HG02870 (cell line): ENCODE measurements at regions not wholly inside any gene's neighbourhood (a gene's known extent, or its start where the extent isn't known, plus 50 kb on each side); places are given as distances from the start of the nearest gene placed in this dataset.
"Not testable (repeated sequence)": the region's sequence is repeated elsewhere in the genome, so short reads cannot be mapped to it uniquely, and the experiment has no call there.

Source experiments
- ATAC-seq: cut with Tn5 transposase; IDR thresholded peaks from one replicate; pipeline ENCODE4 v1.9.1; 2021; ENCODE audit warnings: mild to moderate bottlenecking, moderate library complexity; ENCODE audit not compliant: unreplicated experiment

DNA sequence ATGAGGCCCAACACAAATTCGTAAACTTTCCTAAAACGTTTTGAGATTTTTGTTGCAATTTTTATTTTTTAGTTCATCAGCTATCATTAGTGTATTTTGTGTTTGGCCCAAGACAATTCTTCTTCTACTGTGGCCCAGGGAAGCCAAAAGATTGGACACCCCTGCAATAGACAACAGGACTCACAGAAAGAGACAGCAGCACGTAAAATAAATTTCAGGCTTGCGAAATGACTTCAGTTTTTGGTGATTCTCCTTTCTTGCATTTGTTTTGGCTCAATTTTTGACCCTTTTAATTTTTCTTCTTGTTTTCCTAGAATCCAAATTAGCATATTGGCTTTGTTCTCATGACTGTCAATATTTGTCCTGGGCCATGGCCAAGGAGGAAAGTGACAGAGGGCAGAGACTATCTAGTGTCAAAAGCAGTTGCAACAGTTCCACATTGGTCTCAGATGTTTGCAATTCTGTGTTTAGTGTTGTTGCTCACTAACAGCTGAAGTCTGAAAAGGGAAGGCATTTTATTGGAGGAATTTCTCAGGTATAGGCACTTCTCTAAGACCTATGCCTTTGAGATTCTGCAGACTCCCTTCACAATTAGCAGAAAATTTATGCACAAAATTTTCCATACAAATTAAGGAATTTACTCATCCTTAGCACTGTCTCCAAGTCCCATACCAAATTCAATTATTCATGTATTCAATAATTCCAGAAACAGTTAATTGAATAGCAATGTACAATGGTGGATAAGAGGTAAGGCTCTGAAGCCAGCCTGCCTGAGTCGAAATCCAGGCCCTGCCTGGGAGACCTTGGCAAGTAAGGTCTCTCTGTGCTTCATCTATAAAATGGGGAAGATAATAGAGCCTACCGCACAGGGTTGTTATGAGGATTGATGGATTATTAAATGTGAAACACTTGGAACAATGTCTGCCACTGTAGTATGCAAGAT lies 160.9 kb upstream of the IVNS1ABP start:
- ATAC-seq, result no peak

DNA sequence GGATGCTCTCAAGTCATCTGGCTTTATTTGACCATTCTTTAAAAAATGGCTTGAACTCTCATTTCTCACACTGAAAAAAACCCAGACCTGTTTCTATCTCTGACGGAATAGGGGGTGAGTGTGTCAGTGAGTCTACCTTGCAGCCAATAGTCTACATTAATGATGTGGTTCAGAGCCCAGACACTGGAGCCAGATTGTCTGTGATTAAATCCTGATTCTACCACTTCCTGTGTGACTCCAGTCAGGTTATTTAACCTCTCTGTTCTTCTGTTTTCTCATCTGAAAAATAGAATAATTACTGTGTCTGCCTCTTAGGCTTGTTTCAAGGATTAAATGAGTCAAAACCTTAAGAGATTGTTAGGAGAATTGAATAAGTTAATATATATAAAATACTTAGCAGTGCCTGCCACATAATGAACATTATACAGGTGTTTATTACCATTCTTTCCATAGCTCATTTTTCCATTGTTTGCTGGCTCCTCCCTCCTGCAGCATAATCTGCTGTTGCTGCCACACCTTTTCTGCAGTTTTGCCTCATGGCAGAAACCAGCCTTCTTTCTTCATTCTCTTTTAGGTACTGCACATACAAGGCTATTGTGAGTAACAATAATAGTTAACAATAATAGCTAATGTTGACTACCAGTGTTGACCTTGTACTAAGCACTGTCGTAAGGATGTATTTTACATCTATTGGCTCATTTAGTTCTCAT lies 157.6 kb upstream of the IVNS1ABP start:
- no peak for ATAC-seq

DNA sequence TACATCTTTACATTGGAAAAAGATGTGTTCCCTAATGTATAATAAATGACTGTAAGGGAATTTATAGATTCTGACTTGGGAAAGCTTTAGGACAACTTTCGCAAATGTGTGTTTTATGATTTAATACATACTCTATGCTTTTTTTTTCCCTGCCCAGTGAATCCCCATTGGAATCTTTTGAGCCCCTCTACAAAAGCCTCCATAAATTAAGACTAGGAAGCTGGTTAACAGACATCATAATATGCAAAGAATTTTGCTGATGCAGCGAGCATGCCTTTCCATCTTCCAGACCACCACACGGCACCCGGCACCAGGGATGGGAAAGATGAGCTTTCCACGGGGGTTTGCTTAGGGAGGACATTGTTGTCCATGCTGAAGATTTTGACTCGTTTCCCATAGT lies 156.1 kb upstream of the IVNS1ABP start:
- ATAC-seq, result no peak

DNA sequence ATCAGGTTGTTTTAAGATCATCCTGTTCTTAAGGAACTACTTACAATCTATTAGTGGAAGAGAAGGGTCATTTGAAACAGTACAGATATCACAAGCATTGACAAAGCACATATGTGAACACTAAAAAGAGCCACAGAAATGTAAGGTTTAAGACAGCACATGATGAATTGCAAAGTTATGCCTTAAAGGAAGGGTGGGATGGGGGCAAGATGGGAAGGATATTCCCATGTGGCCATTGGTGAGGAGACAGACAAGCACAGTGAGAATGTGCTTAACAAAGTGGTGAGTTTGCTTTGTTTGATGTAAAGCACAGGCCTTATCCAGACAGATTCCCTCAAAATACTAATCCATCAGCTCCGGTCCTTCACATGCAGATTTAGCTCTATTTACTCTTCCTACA lies 151.6 kb upstream of the IVNS1ABP start:
- no peak for ATAC-seq

DNA sequence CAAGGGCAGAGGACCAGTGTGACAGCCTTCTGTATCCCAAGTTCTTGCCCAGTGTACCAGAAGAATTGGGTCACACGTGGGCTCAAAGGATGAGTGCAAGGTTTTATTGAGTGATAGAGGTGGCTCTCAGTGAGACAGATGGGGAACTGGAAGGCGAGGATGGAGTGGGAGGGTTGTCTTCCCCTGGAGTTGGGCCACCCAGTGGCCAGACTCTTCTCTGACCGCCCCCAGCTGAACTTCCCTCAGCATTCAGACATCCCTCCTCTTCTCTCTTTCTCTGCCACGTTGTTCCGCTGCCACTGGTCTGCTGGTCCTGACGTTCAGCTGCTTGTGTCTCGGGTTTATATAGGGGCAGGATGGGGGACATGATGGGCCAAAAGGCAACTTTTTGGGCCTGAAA lies 150.1 kb upstream of the IVNS1ABP start:
- no peak for ATAC-seq

DNA sequence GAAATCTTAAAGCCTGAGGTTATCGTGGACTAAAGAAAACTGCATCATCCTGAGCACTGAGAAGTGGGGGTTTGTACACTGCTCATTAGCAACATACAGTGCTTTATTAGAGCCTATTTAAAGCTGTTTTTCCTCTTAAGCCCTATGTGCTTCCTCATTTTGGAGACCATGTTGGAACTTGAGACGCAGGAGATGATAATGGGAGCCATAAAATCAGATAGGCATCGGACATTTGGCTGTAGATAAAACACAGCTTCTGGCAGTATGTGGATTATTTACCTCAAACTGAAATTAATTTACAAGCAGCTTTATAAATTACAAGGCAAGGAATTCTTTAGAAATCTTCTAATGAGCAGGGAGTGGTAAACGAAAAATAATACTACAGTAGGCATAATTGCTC lies 147.7 kb upstream of the IVNS1ABP start:
- no peak for ATAC-seq

DNA sequence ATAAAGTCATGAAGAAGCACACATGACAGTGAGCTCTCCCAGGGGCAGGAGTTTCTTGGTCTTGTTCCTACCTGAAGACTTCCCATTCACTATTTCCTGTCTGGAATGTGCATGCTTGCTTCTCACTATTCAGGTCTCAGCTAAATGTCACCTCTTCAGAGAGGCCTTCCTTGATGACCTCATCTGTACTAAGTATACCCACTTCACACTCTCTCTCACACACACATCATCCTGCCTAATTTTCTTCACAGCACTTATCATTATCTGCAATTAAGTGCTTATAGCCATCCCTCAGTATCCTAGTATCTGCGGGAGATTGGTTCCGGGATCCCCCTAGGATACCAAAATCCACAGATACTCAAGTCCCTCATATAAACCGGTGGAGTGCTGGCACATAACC lies 146.4 kb upstream of the IVNS1ABP start:
- ATAC-seq, result no peak

DNA sequence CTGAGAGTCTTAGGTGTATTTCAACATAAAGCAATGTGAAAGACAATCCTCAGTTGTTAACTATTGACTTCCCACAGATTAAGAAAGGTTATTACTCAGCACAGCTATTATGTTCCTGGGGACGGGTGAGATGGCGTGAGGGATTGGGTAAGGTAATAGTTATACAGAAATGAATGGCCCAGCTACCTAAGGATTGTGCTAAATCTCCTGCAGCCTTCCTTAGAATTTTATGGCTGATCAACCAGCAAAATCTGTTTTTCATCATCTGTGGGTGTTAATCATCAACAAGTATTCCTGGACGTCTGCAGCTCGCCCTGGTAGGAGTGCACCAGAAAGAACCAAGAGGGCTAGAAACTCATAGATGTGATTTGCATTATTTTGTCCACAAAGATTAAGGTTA lies 146.0 kb upstream of the IVNS1ABP start:
- ATAC-seq, result no peak

DNA sequence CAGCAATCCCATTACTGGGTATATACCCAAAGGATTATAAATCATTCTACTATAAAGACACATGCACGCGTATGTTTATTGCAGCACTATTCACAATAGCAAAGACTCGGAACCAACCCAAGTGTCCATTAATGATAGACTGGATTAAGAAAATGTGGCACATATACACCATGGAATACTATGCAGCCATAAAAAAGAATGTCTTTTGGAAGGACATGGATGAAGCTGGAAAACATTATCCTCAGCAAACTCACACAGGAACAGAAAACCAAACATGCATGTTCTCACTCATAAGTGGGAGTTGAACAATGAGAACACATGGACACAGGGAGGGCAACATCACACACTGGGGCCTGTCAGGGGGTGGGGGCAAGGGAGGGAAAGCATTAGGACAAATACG lies 143.7 kb upstream of the IVNS1ABP start:
- not testable (repeated sequence) for ATAC-seq

DNA sequence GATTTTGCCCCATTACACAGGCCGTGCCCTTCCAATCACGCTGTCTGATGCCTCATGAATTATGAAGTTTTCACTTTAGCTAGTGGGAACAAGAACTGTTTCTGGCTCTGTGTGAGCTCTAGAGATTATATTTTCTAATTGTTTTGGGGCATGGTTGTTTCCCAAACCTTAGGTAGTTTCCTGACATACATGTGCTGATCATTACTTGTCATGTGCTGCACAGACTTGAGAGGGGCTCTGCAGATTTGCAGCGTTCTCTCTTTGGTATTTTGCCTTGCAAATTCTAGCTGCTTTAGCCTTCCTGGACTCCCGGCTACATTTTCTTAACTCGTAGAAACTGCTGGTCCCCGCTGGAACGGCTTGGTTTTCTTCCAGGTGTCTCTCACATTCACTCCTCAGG lies 142.1 kb upstream of the IVNS1ABP start:
- no peak for ATAC-seq

DNA sequence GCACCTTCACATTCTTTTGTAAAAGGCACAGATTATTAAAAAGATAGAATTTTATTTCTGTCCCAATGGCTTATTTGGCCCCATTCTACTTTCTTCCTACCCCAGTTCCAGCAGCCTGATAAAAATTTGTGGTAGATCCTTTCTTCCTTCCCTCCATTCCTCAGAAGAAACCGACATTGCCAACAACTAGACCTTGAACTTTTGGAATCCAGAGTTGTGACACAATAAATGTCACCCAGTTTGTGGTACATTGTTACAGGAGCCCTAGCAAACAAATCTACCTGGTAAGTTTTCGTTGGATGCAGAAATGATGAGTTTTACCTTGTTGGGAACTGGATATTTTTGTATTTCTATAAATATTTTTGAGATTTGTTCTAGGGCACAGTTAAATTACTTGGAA lies 141.6 kb upstream of the IVNS1ABP start:
- ATAC-seq, result no peak

DNA sequence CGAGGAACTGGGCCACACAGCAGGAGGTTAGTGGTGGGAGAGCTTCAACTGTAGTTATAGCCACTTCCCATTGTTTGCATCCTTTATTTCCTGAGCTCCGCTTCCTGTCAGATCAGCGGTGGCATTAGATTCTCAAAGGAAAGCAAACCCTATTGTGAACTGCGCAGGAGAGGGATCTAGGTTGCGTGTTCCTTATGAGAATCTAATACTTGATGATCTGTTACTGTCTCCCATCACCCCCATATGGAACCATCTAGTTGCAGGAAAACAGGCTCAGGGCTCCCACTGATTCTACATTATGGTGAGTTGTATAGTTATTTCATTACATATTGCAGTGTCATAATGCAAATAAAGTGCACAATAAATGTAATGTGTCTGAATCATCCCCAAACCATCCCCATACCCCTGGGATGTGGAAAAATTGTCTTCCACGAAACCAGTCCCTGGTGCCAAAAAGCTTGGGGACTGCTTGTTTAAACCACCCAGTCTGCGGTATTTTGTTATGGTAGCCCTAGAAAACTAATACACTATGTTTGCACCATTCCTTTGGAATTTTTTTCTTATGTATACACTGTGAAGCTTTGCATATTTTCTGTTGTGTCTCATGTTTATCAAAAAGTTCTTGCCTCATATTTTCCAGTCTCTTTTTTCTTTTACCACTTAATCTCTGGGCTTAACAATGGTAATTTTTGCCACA lies 136.6 kb upstream of the IVNS1ABP start:
- no peak for ATAC-seq

DNA sequence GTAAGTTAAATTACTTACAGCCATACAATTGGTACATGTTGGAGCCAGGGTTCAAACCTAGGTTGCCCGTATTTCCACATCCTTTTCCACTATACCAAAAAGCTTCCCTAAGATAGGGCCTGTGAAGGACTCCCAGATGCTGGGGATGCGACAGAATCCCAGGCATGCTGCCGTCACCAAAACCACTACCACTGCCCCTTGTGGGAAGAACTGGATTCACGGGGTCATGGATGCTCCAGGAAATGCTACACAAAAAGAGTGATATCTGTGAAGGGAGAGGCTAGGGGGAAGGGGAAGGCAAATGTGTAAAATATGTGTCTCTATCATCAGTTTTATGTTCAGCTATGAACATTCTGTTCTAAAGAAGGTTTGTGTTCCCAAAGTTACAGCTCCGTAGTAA lies 133.9 kb upstream of the IVNS1ABP start:
- no peak for ATAC-seq

DNA sequence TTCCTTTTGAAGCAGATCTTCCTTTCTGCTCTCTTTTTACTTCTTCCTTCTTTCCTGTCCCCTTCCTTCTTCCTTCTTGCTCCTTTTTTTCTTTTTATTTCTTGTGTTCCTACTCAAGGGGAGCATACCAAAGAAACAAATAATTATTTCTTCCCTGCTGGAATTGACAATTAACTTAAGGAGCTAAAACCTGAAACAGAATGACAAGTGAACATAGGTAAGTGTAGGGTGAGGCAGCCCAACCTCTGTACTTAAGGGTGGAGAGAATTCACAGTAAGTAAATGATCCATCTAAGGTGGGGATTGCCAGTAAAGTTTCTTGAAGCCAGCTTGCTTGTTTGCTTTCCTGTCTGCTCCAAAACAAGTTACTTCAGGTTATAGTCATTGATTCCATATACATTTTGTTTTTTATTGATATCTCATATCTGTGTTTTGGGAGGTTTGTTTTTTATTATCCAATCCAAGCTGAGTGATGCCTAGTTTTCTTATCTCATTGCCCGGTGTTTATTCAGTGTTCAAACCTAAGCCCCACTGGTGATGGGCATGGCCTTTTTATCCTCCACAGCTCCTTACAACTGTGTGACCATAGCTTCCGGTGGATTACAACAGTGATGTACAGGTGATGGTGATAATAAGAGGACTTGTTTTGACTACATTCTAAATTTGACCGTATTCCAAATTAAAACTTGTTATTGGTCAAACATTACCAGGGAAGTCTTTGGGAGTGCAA lies 133.2 kb upstream of the IVNS1ABP start:
- no peak for ATAC-seq

DNA sequence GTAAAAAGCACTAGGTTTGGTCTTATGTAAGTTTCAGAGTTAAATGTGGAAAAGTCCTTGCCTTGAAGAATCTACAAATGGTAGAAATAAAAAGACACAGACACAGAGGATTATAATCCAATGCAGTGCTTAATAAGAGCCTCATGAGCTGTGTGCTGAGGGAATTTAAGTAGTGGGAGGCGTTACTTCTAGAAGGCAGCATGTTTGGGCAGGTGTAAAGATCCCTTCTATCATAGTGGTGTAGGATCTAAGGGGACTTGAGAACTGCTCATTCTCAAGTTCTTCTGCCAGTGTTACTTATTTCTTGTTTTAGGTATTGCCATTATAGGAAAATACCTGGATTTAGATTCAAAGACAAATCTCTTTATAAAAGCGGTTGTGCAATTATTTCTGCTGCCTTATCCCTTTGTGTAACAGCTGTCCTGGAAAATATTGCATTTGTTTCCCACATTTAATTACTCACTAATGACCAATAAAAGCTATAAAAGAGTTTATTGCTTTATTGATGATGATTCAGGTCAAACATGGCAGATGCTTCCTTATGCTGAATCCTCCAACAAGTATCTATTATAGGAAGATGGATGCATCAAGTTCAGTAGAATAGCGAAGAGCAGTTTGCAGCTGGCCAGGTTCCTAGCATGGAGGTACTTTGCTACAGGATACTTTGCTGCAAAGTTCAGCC lies 132.5 kb upstream of the IVNS1ABP start:
- ATAC-seq, result no peak

DNA sequence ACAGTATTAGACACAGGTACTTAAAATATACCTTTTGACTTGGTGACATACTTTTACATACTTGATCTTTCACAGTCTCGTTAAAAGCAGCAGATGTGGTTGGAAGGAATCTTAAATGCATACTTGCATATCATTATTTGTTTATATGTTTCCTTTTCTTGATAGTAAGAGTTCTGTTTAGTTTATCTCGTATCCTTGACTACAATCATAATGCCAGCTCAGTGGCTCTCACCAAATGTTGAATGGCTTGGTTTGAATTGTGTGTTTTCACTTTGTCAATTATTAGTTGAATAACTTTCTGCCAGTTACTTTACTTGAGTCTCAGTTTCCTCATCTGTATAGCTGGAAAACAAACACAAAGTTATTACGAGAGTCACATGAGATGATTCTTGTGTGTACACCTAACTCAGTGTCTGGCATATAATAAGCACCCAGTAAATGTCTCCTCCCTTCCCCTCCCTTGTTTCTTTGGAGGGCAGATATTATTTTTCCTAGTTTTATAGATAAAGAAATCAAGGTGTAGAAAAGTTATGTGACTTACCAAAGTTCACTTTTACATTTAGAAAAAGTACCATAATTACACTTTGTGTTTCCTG lies 131.6 kb upstream of the IVNS1ABP start:
- no peak for ATAC-seq

DNA sequence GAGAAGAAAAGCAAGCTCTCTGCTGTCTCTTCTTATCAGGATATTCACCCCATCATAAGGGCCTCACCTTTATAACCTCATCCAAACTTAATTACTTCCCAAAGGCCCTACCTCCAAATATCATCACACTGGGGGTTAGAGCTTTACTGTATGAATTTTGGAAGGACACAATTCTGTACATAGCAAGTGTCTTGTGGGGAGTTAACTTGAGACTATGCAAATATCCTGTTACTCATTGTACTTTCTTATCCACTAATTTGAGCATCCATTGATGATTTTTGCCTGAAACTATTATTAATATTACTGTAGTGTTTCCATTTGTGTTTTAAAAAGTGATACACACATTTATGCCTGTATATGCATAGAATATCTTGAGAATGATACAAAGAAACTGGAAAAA lies 129.1 kb upstream of the IVNS1ABP start:
- ATAC-seq, result no peak

DNA sequence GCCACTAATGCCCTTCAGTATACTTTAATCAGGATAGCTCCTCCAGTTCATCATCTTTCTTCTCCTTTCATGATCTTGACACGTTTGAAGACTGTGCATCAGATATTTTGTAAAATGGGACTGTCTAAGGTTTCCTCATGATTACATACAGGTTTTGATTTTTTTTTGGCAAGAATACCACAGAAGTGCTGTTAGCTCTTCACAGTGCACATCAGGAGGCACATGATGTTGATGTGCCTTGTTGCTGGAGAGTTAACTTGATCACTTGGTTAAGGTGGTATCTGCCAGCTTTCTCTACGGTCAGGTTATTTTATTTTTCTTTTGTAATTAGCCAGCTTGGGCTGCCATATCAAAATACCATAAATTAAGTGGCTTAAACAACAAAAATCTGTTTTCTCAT lies 128.6 kb upstream of the IVNS1ABP start:
- no peak for ATAC-seq

DNA sequence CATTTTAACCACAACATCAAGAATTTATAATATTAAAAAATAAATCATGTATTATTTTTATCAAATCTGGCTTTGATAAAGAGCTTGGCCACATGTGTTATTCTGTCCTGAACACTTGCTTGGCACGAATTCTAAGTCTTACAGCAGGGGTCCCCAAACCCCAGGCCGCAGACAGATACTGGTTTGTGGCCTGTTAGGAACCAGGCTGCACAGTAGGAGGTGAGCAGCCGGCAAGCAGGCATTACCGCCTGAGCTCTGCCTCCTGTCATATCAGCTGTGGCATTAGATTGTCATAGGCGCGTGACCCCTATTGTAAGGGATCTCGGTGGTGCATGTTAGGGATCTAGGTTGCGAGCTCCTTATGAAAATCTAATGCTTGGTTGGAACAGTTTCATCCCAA lies 127.6 kb upstream of the IVNS1ABP start:
- ATAC-seq, result no peak

DNA sequence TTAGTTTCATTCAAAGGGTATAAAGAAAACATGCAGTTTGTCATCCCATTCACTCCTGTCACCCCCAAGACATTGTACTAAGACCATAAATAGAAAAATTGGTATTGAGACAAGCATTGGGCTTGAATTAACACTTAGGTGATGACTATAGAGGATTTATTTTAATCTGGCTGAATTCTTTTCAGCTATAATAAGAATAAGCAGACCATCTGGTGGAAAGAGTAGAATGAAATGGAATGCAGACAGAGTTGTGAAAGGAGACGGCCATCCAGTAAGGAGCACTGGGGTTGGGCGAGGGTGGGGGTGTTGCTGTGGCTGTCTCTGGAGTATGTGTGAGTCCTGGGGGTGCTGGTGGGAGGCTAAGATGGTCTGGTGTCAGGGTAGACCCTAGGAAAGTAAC lies 125.0 kb upstream of the IVNS1ABP start:
- ATAC-seq, result no peak
